GM20000 (cell line): ENCODE measurements at regions not wholly inside any gene's neighbourhood (a gene's known extent, or its start where the extent isn't known, plus 50 kb on each side); places are given as distances from the start of the nearest gene placed in this dataset.
"Not testable (repeated sequence)": the region's sequence is repeated elsewhere in the genome, so short reads cannot be mapped to it uniquely, and the experiment has no call there.

Experiments
- DNase-seq: peaks from one replicate; pipeline ENCODE4 v3.0.0; 2012; ENCODE audit warnings: low spot score
- CTCF ChIP-seq: IDR thresholded peaks from 2 replicates; pipeline ENCODE4 v1.5.1; 2012; ENCODE audit warnings: mild to moderate bottlenecking, control low read depth; ENCODE audit errors: extremely low read depth, missing control alignments

DNA sequence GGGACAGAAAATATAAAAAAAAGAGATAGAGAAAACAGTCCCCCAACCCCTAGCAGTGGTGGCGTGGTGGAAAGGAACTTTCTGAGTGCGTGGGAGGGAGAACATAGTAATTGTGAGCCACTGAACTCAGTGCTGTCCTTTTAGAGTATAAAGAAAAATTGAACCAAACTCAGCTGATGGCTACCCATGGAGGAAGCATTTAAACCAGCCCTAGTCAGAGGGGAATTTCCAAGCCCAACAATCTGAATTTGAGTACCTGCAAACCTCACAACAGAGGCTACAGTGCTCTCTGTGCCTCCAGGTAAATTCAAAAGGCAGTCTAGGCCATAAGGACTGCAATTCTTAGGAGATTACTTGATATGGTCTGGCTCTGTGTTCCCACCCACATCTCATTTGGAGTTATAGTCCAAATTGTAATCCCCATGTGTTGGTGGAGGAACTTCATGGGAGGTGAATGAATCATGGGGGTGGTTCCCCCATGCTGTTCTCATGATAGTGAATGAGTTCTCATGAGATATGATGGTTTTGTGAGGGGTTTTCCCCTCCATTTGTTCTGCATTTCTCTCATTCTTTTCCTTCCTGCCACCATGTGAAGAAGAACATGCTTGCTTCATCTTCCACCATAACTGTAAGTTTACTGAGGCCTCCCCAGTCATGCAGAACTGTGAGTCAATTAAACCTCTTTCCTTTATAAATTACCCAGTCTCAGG lies 687.8 kb downstream of the FAM181B start:
- DNase-seq = no peak
- no peak for TF ChIP-seq CTCF

DNA sequence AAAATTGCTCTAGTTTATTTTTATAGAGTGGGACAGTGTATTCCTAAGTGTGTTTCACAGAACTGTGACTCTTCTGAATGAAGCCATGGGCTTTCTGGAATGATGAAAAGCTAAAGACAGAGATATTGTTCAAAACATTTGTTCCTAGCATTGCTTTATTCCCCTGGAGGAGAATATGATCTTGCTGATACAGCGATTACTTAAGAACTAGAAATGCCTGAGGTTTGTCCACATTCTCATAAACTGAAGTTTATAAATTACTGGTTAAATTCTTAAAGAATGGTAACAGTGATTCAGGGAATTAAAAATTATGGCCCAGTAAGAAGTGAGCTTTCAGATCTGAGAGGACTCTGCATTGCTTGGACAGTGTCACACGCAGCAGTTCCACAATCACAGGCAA lies 690.3 kb downstream of the FAM181B start:
- no peak for TF ChIP-seq CTCF
- DNase-seq = no peak

GRCh38 chr11:82041764-82042163 lies 691.9 kb downstream of the FAM181B start:
- no peak for DNase-seq
- TF ChIP-seq CTCF = no peak

DNA sequence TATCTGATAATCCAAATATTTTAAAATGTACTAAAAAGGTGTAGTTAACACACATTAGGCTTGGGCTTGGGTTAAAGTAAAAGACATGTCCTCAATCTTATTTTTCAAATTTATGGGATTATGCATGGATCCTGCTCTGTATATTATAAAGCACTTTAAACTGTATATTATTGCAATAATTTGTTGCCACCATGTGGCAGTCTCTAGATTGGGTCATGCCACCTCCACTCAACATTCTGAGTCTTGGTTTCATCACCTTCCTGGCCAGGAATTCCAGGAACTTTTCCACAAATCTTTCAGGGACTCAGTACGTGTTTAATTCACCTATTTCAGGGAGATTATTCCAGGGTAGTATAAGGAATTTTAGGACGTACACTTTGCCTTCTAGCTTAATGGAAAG lies 695.5 kb downstream of the FAM181B start:
- no peak for DNase-seq
- no peak for TF ChIP-seq CTCF

DNA sequence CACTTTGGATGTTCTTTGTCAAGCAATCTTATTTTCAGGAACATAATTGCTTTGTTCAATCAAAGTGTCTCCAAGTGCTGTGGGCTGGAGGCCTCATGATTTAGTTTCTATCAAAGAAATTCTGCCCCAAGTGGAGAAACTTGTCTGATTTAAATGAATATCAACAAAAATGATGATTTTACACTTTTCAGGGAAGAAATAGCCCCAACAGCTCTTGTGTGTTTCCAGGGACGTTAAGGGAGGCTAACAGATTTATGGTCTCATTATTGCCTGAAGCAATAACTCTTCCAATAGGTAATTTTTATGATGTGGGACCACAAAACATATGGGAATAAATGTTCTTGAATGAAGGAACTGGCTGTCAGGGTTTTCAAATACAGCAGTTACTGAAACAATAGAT lies 699.1 kb downstream of the FAM181B start:
- DNase-seq = no peak
- TF ChIP-seq CTCF = no peak

GRCh38 chr11:82027335-82027734 lies 706.3 kb downstream of the FAM181B start:
- not testable (repeated sequence) for DNase-seq

- DNase-seq = no peak
- no peak for TF ChIP-seq CTCF
Measured at GRCh38 chr11:82024760-82025159, 708.9 kb downstream of the FAM181B start.

GRCh38 chr11:82012276-82012675 lies 721.4 kb downstream of the FAM181B start:
- DNase-seq = no peak
- TF ChIP-seq CTCF = no peak
